SK-N-MC (cell line): ENCODE measurements at regions not wholly inside any gene's neighbourhood (a gene's known extent, or its start where the extent isn't known, plus 50 kb on each side); places are given as distances from the start of the nearest gene placed in this dataset.

ENCODE experiments used
- DNase-seq: peaks from one replicate; pipeline ENCODE4 v3.0.0-alpha.2; 2011; ENCODE audit warnings: low read depth, low spot score
- H3K27ac ChIP-seq: fragments of 200-600 bp; sonication (generic); 2 replicates; pipeline ENCODE4 v1.5.1; 2016; ENCODE audit warnings: mixed run types
- H3K36me3 ChIP-seq: fragments of 200-600 bp; sonication (generic); 2 replicates; pipeline ENCODE4 v1.6.1; 2017; ENCODE audit warnings: antibody characterized with exemption, low read length, mixed read lengths; ENCODE audit not compliant: insufficient read depth
- H3K4me3 ChIP-seq: fragments of 200-600 bp; sonication (generic); 2 replicates; pipeline ENCODE4 v1.5.1; 2016
- H3K9ac ChIP-seq: fragments of 200-600 bp; sonication (generic); 2 replicates; pipeline ENCODE4 v1.8.0; 2017; ENCODE audit warnings: mixed run types, mixed read lengths; ENCODE audit not compliant: insufficient read length
- H3K9me3 ChIP-seq: fragments of 200-600 bp; sonication (generic); 2 replicates; pipeline ENCODE4 v1.6.1; 2017; ENCODE audit warnings: low read depth, mild to moderate bottlenecking, antibody characterized with exemption, low read length, moderate library complexity, mixed read lengths
- EZH2 ChIP-seq: fragments of 200-600 bp; sonication (generic); IDR thresholded peaks from one replicate; pipeline ENCODE4 v1.6.1; 2017; ENCODE audit warnings: antibody characterized with exemption
- FOXP2 ChIP-seq: optimal IDR thresholded peaks from 2 replicates; pipeline ENCODE3; 2011; ENCODE audit warnings: mild to moderate bottlenecking, moderate library complexity; ENCODE audit not compliant: insufficient read depth; ENCODE audit errors: extremely low read length, control extremely low read depth
- POLR2AphosphoS5 ChIP-seq: IDR thresholded peaks from 2 replicates; pipeline ENCODE4 v1.6.1; 2012; ENCODE audit warnings: mild to moderate bottlenecking, low read depth, low read length, borderline replicate concordance

GRCh38 chr13:30023196-30023895 is 172.9 kb upstream of the UBL3 start:
- no peak for DNase-seq
- TF ChIP-seq FOXP2 = no peak
- TF ChIP-seq EZH2 = no peak
- TF ChIP-seq POLR2AphosphoS5 = no peak
- Histone ChIP-seq H3K27ac (no peak overlapping the region), H3K36me3 (no peaks in the 10 kb centered on the region), H3K9ac (no peak overlapping the region), H3K9me3 (no peaks in the 10 kb centered on the region), H3K4me3 (no peak overlapping the region)

GRCh38 chr13:30022796-30023195 is 172.4 kb upstream of the UBL3 start:
- no peaks in the 10 kb centered on the region for H3K9me3 ChIP-seq
- DNase-seq = no peak
- no peak for TF ChIP-seq EZH2
- TF ChIP-seq FOXP2 = no peak
- TF ChIP-seq POLR2AphosphoS5 = no peak
- H3K27ac ChIP-seq = no peak overlapping the region
- no peak overlapping the region for H3K9ac ChIP-seq
- H3K4me3 ChIP-seq = no peak overlapping the region
- H3K36me3 ChIP-seq = no peaks in the 10 kb centered on the region

- DNase-seq = no peak
- no peak overlapping the region for H3K9ac ChIP-seq
- no peak overlapping the region for H3K4me3 ChIP-seq
- TF ChIP-seq FOXP2 (no peak), EZH2 (no peak), POLR2AphosphoS5 (no peak)
- H3K27ac ChIP-seq = no peak overlapping the region
- no peaks in the 10 kb centered on the region for H3K9me3 ChIP-seq
- no peaks in the 10 kb centered on the region for H3K36me3 ChIP-seq
These were observed 171.8 kb upstream of the UBL3 start for GRCh38 chr13:30022256-30022655.

- Histone ChIP-seq H3K9ac (no peak overlapping the region), H3K9me3 (no peaks in the 10 kb centered on the region), H3K27ac (no peak overlapping the region), H3K36me3 (no peaks in the 10 kb centered on the region), H3K4me3 (no peak overlapping the region)
- no peak for TF ChIP-seq EZH2
- TF ChIP-seq POLR2AphosphoS5 = no peak
- TF ChIP-seq FOXP2 = no peak
- no peak for DNase-seq
These were observed 171.2 kb upstream of the UBL3 start for GRCh38 chr13:30021611-30022010.

- no peak for DNase-seq
- Histone ChIP-seq H3K9ac (no peak overlapping the region), H3K36me3 (no peaks in the 10 kb centered on the region), H3K9me3 (no peaks in the 10 kb centered on the region), H3K4me3 (no peak overlapping the region), H3K27ac (no peak overlapping the region)
- TF ChIP-seq EZH2 (no peak), POLR2AphosphoS5 (no peak), FOXP2 (no peak)
These were observed 170.4 kb upstream of the UBL3 start for GRCh38 chr13:30020726-30021312.

- Histone ChIP-seq H3K9ac (no peak overlapping the region), H3K36me3 (no peaks in the 10 kb centered on the region), H3K27ac (no peak overlapping the region), H3K9me3 (no peaks in the 10 kb centered on the region), H3K4me3 (no peak overlapping the region)
- TF ChIP-seq EZH2 (no peak), FOXP2 (no peak), POLR2AphosphoS5 (no peak)
- DNase-seq = no peak
These were observed 169.5 kb upstream of the UBL3 start for GRCh38 chr13:30019648-30020626.

- TF ChIP-seq FOXP2 (no peak), POLR2AphosphoS5 (no peak), EZH2 (no peak)
- no peak for DNase-seq
These were observed 167.5 kb upstream of the UBL3 start for GRCh38 chr13:30017880-30018279.

GRCh38 chr13:30016398-30016797 is 166.0 kb upstream of the UBL3 start:
- no peaks in the 10 kb centered on the region for H3K36me3 ChIP-seq
- H3K9ac ChIP-seq = no peak overlapping the region
- no peak for DNase-seq
- no peak overlapping the region for H3K4me3 ChIP-seq
- H3K27ac ChIP-seq = no peak overlapping the region
- TF ChIP-seq EZH2 = no peak
- TF ChIP-seq FOXP2 = no peak
- no peak for TF ChIP-seq POLR2AphosphoS5
- no peaks in the 10 kb centered on the region for H3K9me3 ChIP-seq

More at GRCh38 chr13:30017880-30018279, 167.5 kb upstream of the UBL3 start:
- H3K27ac ChIP-seq = no peak overlapping the region
- H3K36me3 ChIP-seq = no peaks in the 10 kb centered on the region
- H3K9me3 ChIP-seq = no peaks in the 10 kb centered on the region
- H3K4me3 ChIP-seq = no peak overlapping the region
- H3K9ac ChIP-seq = no peak overlapping the region

- Histone ChIP-seq H3K36me3 (no peaks in the 10 kb centered on the region), H3K27ac (no peak overlapping the region), H3K4me3 (no peak overlapping the region), H3K9me3 (no peaks in the 10 kb centered on the region), H3K9ac (no peak overlapping the region)
- no peak for TF ChIP-seq EZH2
- DNase-seq = no peak
These were observed 159.0 kb upstream of the UBL3 start for GRCh38 chr13:30009411-30009810.
